ENCODE measurements at regions not wholly inside any gene's neighbourhood (a gene's known extent, or its start where the extent isn't known, plus 50 kb on each side); places are given as distances from the start of the nearest gene placed in this dataset.

DNA sequence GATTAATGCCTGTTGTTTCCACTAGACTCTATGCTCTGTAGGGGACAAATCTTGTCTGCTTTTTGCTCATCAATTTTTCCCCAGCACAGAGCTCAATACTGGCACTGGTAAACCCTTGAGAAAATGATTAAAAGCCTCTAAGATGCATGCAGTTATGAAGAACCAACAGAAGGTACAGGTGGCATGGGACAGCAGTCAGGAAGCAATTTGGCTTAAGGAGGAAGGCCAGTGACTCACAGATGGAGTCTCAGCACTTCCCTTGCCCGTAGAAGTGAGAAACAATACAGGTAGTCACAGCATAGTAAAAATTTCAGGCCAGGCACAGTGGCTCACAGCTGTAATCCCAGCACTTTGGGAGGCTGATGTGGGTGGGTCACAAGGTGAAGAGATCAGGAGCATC lies 504.7 kb upstream of the RBFOX1 start:
- CTCF ChIA-PET = no interaction called here
- no peak for DNase-seq (ENCODE audit: low spot score)
- no peak overlapping the region for H3K27ac ChIP-seq
- TF ChIP-seq, protein P1, sequence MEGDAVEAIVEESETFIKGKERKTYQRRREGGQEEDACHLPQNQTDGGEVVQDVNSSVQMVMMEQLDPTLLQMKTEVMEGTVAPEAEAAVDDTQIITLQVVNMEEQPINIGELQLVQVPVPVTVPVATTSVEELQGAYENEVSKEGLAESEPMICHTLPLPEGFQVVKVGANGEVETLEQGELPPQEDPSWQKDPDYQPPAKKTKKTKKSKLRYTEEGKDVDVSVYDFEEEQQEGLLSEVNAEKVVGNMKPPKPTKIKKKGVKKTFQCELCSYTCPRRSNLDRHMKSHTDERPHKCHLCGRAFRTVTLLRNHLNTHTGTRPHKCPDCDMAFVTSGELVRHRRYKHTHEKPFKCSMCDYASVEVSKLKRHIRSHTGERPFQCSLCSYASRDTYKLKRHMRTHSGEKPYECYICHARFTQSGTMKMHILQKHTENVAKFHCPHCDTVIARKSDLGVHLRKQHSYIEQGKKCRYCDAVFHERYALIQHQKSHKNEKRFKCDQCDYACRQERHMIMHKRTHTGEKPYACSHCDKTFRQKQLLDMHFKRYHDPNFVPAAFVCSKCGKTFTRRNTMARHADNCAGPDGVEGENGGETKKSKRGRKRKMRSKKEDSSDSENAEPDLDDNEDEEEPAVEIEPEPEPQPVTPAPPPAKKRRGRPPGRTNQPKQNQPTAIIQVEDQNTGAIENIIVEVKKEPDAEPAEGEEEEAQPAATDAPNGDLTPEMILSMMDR (conservative IDR thresholded peaks at IDR 0.05; ENCODE audit: low read depth) = no peak
- POLR2A ChIA-PET (ENCODE audit: low non-redundant PET) = interaction anchor here (0.6 kb wide), 1 partner anchor 10 kb away, joined by 10 read pairs; no protein-coding TSS in a partner anchor

DNA sequence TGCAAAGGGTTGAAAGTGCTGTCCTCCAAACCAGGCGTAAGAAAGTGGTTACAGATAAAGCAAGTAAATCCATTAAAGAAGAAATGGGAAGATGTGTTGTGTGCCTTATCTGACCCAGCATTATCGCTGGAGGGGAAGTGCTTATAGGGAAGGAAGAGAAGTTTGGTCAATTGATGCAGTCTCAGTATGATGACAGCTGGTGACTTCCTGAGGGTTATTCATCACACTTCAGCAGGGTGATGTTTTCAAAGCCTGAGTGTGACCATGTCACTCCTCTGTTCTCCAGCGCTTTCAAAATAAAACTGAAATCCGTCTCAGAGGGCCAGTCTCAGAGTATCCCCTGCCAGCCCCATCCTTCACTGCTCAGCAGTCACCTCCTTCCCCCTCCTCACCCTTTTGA lies 505.4 kb upstream of the RBFOX1 start:
- DNase-seq (ENCODE audit: low spot score) = no peak
- H3K27ac ChIP-seq = no peak overlapping the region
- CTCF ChIA-PET = no interaction called here
- POLR2A ChIA-PET (ENCODE audit: low non-redundant PET) = interaction anchor here (0.6 kb wide), 1 partner anchor 10 kb away, joined by 10 read pairs; no protein-coding TSS in a partner anchor
- TF ChIP-seq, protein P1 (conservative IDR thresholded peaks at IDR 0.05; ENCODE audit: low read depth) = no peak

DNA sequence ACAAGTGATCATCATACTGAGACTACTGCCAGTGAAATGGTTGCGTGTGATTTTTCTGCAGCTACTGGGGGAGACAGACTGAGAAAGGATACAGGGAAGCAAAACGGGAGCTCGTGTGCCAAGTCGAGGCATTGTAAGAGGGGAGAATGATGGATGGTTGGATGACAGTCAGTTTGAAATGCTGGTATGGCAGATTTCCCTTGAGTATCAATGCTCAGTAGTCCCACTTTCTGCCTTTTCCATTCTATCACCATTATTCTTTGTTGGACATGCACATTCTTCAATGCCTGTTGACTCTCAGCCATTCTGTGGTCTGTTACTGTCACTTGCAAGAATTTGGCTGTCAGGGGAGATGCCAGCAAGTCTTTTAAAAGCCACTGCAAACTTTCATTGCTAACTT lies 510.6 kb upstream of the RBFOX1 start:
- CTCF ChIA-PET = interaction anchor here (0.7 kb wide), 1 partner anchor 100 kb away, joined by 6 read pairs; no protein-coding TSS in a partner anchor
- no peak overlapping the region for H3K27ac ChIP-seq
- TF ChIP-seq, protein P1 (conservative IDR thresholded peaks at IDR 0.05; ENCODE audit: low read depth) = no peak
- POLR2A ChIA-PET (ENCODE audit: low non-redundant PET) = no interaction called here
- no peak for DNase-seq (ENCODE audit: low spot score)

DNA sequence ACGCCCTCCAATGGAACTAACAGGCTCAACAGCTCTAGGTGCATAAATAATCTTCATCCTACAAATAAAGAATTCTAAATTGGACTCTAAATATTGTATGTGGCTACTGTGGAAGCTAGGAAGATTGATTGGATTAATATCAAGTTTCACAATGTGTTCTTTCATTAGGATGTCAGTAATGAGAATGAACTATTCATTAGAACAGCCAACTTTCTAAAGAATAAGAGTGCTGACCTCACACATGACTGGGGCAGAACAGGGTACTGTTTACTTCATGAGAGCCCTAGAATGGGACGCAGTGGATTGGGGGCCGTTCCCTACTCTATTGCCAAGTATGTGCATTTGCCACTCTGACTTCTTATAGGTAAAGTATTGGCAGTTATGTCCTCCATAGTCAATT lies 528.2 kb upstream of the RBFOX1 start:
- DNase-seq (ENCODE audit: low spot score) = no peak
- TF ChIP-seq, protein P1 (conservative IDR thresholded peaks at IDR 0.05; ENCODE audit: low read depth) = no peak
- no peak overlapping the region for H3K27ac ChIP-seq
- ChIA-PET POLR2A (ENCODE audit: low non-redundant PET) (no interaction called here), CTCF (no interaction called here)

DNA sequence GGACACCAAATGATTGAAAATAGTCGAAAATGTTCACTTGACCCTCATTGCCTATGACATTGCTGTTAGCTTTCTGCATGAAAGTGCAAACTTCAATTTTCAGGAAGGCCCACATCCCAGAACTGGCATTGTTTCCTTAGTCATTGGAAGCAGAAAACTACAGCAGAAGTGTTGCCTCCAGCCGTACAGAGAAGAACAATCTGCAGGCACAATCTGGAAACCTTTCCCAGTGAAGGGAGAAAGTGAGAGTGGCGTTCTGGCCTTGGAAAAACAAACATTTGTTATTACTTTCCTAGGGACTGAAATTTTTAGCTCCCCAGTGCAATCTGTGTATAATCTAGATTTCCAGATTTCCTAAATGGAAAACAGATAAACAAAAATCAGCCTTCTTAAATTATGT lies 529.5 kb upstream of the RBFOX1 start:
- POLR2A ChIA-PET (ENCODE audit: low non-redundant PET) = no interaction called here
- TF ChIP-seq, protein P1 (conservative IDR thresholded peaks at IDR 0.05; ENCODE audit: low read depth) = no peak
- no peak overlapping the region for H3K27ac ChIP-seq
- CTCF ChIA-PET = no interaction called here
- no peak for DNase-seq (ENCODE audit: low spot score)

DNA sequence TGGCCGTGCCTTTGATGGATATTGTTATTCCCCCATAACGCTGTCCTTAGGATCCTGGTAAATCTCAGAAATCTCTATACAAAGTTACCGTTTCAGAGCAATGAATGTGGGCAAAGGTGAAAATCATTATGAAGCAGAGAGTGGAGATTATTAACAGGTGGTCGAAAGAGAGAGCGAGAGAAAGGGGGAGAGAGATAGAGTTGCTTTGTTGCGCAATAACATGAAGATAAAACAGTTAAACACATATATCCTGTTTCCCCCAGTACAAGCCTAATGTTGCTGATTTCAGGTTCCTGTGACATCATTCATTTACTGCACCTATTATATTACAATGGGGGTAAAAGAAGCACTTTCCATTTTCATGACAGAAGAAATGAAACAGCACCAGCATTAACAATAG lies 535.4 kb upstream of the RBFOX1 start:
- POLR2A ChIA-PET (ENCODE audit: low non-redundant PET) = no interaction called here
- TF ChIP-seq, protein P1 (conservative IDR thresholded peaks at IDR 0.05; ENCODE audit: low read depth) = no peak

DNA sequence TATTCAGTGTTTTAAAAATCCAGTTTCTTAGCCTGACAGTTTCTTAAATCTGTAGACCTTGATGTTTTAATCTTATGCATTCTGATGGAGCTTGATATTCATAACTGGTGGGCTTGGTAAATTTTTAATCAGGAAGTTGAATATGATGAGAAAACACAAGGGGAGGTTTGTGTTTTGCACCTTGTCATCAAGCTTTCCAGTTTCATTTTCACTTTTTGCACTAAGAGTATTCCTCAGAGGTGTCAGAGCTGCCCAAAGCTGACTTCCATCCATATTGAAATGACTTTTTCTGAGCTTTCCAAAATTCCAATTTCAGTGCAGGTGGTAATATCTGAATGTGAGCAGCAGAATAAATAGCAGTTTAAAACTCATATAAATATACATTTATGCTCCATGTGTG lies 555.0 kb upstream of the RBFOX1 start:
- ChIA-PET CTCF (no interaction called here), POLR2A (ENCODE audit: low non-redundant PET) (no interaction called here)
- H3K27ac ChIP-seq = no peak overlapping the region
- DNase-seq (ENCODE audit: low spot score) = no peak
- TF ChIP-seq, protein P1 (conservative IDR thresholded peaks at IDR 0.05; ENCODE audit: low read depth) = no peak

More for the DNA sequence above, 535.4 kb upstream of the RBFOX1 start:
- no peak overlapping the region for H3K27ac ChIP-seq
- no peak for DNase-seq (ENCODE audit: low spot score)
- CTCF ChIA-PET = no interaction called here

Data from RWPE1 (cell line).